Caco-2 (cell line): ENCODE measurements at regions not wholly inside any gene's neighbourhood (a gene's known extent, or its start where the extent isn't known, plus 50 kb on each side); places are given as distances from the start of the nearest gene placed in this dataset.

ENCODE experiments used
- BruUV-seq: library from RNA; stranded (reverse); fragments of 400-500 nt; replicated peaks from 2 replicates; lab custom pipeline; 2021; lab: Mats Ljungman, UMichigan
- CTCF ChIA-PET: fragments of 300-600 bp; sonication (Branson Sonifier 250); formaldehyde crosslinking; loops from one replicate; lab custom pipeline; 2022; ENCODE audit warnings: antibody characterized with exemption; lab: Charles Lee
- POLR2A ChIA-PET: fragments of 300-600 bp; sonication (Branson Sonifier 250); formaldehyde crosslinking; loops from one replicate; lab custom pipeline; 2022; ENCODE audit warnings: antibody characterized with exemption; lab: Charles Lee
- DNase-seq, 2 experiments: peaks; one replicate each; pipeline versions ENCODE4 v3.0.0 to v3.0.0-alpha.2; 2020 to 2022
- H3K27me3 ChIP-seq: replicated peaks from 2 replicates; pipeline ENCODE4 v1.6.0; 2011; ENCODE audit warnings: low read length; ENCODE audit not compliant: control insufficient read depth, insufficient read depth
- H3K36me3 ChIP-seq: 2 replicates; pipeline ENCODE4 v1.5.1; 2011; ENCODE audit warnings: low read length; ENCODE audit not compliant: control insufficient read depth, insufficient read depth
- H3K4me1 ChIP-seq: fragments of 250-450 bp; sonication (Bioruptor Pico); 2 replicates; pipeline ENCODE4 v1.5.1; 2020; ENCODE audit warnings: mild to moderate bottlenecking
- H3K4me3 ChIP-seq: 2 replicates; pipeline ENCODE4 v1.5.1; 2011; ENCODE audit warnings: low read depth, mild to moderate bottlenecking, control low read depth, low read length
- H3K9me3 ChIP-seq: fragments of 250-450 bp; sonication (Bioruptor Pico); 2 replicates; pipeline ENCODE4 v1.5.1; 2020; ENCODE audit warnings: mild to moderate bottlenecking, moderate library complexity
- H3K27ac Mint-ChIP-seq: one replicate; pipeline ENCODE4 v1.8.0; 2022; ENCODE audit warnings: mixed read lengths; ENCODE audit not compliant: unreplicated experiment
- H3K27me3 Mint-ChIP-seq: one replicate; pipeline ENCODE4 v1.8.0; 2022; ENCODE audit warnings: mixed read lengths; ENCODE audit not compliant: insufficient read depth, unreplicated experiment
- H3K36me3 Mint-ChIP-seq: one replicate; pipeline ENCODE4 v1.8.0; 2022; ENCODE audit warnings: mild to moderate bottlenecking, mixed read lengths; ENCODE audit not compliant: insufficient read depth, unreplicated experiment
- H3K4me1 Mint-ChIP-seq: one replicate; pipeline ENCODE4 v1.8.0; 2022; ENCODE audit warnings: low read depth, mixed read lengths; ENCODE audit not compliant: unreplicated experiment
- H3K4me3 Mint-ChIP-seq: one replicate; pipeline ENCODE4 v1.8.0; 2022; ENCODE audit warnings: mild to moderate bottlenecking, moderate library complexity, mixed read lengths; ENCODE audit not compliant: unreplicated experiment
- H3K9me3 Mint-ChIP-seq: one replicate; pipeline ENCODE4 v1.8.0; 2022; ENCODE audit warnings: mixed read lengths; ENCODE audit not compliant: unreplicated experiment
- CTCF ChIP-seq, 2 experiments: fragments of 200-600 bp in 1 of 2; IDR thresholded peaks; 1 replicate in 1 of 2; 2 replicates in 1 of 2; pipeline versions ENCODE4 v1.5.1 to v1.8.0; 2011 to 2022; ENCODE audit warnings: antibody characterized with exemption in 1 of 2, control low read depth in 1 of 2, inconsistent platforms in 1 of 2, low read depth in 1 of 2, low read length in 1 of 2, mild to moderate bottlenecking in 1 of 2, moderate library complexity in 1 of 2; ENCODE audit not compliant: insufficient read depth in 1 of 2, severe bottlenecking in 1 of 2, unreplicated experiment in 1 of 2
- intact Hi-C: fragments of 100-400 bp; cut with micrococcal nuclease; formaldehyde crosslinking; loops from one replicate; pipeline ENCODE4 v1.10.0; 2022; ENCODE audit not compliant: unreplicated experiment

DNA sequence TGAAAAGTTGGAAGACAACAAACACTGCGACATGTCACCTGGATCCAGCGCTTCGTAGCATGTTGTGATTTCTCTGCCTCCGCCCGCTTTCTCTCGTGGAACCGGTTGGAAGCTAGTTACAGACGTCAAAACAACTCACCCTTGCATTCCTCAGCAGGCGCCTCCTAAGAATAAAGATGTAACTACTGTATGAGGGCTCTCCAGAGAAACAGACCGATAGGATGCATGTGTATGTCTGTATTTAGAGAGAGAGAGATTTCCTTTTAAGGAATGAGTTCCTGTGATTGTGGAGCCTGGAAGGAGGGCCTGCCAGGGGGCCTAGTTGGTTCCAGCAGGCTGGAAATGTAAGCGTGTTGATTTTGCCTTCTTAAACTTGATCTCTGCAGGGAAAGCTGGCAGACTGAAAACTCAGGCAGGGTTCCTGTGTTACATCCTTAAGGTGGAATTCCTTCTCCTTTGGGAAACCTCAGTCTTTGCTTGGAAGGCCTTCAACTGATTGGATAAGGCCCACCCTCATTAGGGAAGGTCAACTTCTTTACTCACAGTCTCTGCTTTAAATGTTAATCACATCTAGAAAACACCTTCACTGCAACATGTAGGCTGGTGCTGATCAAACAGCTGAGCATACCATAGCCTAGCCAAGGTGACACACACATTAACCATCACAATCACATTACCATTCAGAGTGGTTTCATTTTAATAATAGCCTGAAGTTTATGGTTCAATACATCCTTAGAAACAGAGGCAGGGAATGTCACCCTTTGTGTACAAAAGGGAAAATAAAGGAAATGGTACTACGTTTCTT is 163.8 kb downstream of the SYK start:
- Histone ChIP-seq H3K36me3 (no peaks in the 10 kb centered on the region), H3K4me1 (no peaks in the 10 kb centered on the region), H3K4me3 (no peak overlapping the region), H3K9me3 (no peaks in the 10 kb centered on the region), H3K27me3 (no peaks in the 10 kb centered on the region)
- no peaks in the 10 kb centered on the region for H3K4me1 Mint-ChIP-seq
- no peaks in the 10 kb centered on the region for H3K9me3 Mint-ChIP-seq
- intact Hi-C loops, result no loop called here
- H3K27me3 Mint-ChIP-seq, result no peaks in the 10 kb centered on the region
- POLR2A ChIA-PET, result no interaction called here
- BruUV-seq, result no TSS peak
- no peak for TF ChIP-seq CTCF (IDR thresholded peaks at IDR 0.05; ENCODE audit: insufficient read depth in 1 of 2, low read depth in 1 of 2, low read length in 1 of 2, severe bottlenecking in 1 of 2, unreplicated experiment in 1 of 2)
- no peaks in the 10 kb centered on the region for H3K36me3 Mint-ChIP-seq
- H3K4me3 Mint-ChIP-seq, result no peak overlapping the region
- no peak for DNase-seq
- no peak overlapping the region for H3K27ac Mint-ChIP-seq
- CTCF ChIA-PET, result no interaction called here

GRCh38 chr9:90966031-90966290 is 164.3 kb downstream of the SYK start:
- Mint-ChIP-seq H3K27ac (no peak overlapping the region), H3K36me3 (no peaks in the 10 kb centered on the region), H3K4me3 (no peak overlapping the region), H3K27me3 (no peaks in the 10 kb centered on the region), H3K9me3 (no peaks in the 10 kb centered on the region), H3K4me1 (no peaks in the 10 kb centered on the region)
- H3K4me1 ChIP-seq, result no peaks in the 10 kb centered on the region
- ChIA-PET POLR2A (no interaction called here), CTCF (no interaction called here)
- no peak for TF ChIP-seq CTCF (IDR thresholded peaks at IDR 0.05; ENCODE audit: insufficient read depth in 1 of 2, low read depth in 1 of 2, low read length in 1 of 2, severe bottlenecking in 1 of 2, unreplicated experiment in 1 of 2)
- H3K9me3 ChIP-seq, result no peaks in the 10 kb centered on the region
- DNase-seq, result no peak
- H3K36me3 ChIP-seq, result no peaks in the 10 kb centered on the region
- H3K27me3 ChIP-seq, result no peaks in the 10 kb centered on the region
- H3K4me3 ChIP-seq, result no peak overlapping the region
- BruUV-seq, result no TSS peak
- intact Hi-C loops, result no loop called here

- CTCF ChIA-PET, result interaction anchor here (0.8 kb wide), 1 partner anchor 880 kb away, joined by 3 read pairs; no protein-coding TSS in a partner anchor
- H3K4me3 ChIP-seq, result no peak overlapping the region
- no peaks in the 10 kb centered on the region for H3K27me3 Mint-ChIP-seq
- H3K9me3 Mint-ChIP-seq, result no peaks in the 10 kb centered on the region
- H3K27me3 ChIP-seq, result no peaks in the 10 kb centered on the region
- H3K27ac Mint-ChIP-seq, result no peak overlapping the region
- no TSS peak for BruUV-seq
- no peaks in the 10 kb centered on the region for H3K4me1 Mint-ChIP-seq
- H3K4me1 ChIP-seq, result no peaks in the 10 kb centered on the region
- no peak for TF ChIP-seq CTCF (IDR thresholded peaks at IDR 0.05; ENCODE audit: insufficient read depth in 1 of 2, low read depth in 1 of 2, low read length in 1 of 2, severe bottlenecking in 1 of 2, unreplicated experiment in 1 of 2)
- intact Hi-C loops, result no loop called here
- no peaks in the 10 kb centered on the region for H3K36me3 ChIP-seq
- no peaks in the 10 kb centered on the region for H3K9me3 ChIP-seq
- no peak overlapping the region for H3K4me3 Mint-ChIP-seq
- no peak for DNase-seq
- no peaks in the 10 kb centered on the region for H3K36me3 Mint-ChIP-seq
- POLR2A ChIA-PET, result no interaction called here
Measured at GRCh38 chr9:90966480-90967144, 165.0 kb downstream of the SYK start.
